NCI-H1092 treated with DMSO at 0.1 percent for 48 hours (cell line): ENCODE measurements at regions not wholly inside any gene's neighbourhood (a gene's known extent, or its start where the extent isn't known, plus 50 kb on each side); places are given as distances from the start of the nearest gene placed in this dataset.

Experiments
- DNase-seq: peaks from one replicate; lab custom pipeline; 2025; lab: John Stamatoyannopoulos, UW

- no peak for DNase-seq
Measured at GRCh38 chr7:106419455-106420182, 134.8 kb upstream of the NAMPT start.

GRCh38 chr7:106418526-106418925 is 133.7 kb upstream of the NAMPT start:
- no peak for DNase-seq

DNA sequence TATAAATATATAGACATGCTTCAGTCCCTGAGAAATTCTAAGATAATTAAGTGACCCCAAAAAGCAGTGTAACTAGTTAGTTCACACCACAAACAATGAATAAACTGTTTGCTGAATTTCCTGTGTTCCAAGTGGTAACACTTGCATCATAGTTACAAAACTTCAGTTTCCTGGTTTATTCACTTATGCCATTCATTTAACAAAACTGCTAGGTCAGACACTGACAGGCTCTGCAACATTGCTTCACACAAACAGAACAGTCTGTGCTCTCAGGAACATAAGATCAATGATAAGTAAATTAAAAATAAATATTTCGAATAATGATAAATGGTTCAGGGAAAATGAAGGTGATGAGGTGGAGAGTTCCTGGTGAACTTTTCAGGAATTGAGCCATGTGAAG is 133.3 kb upstream of the NAMPT start:
- no peak for DNase-seq

GRCh38 chr7:106417273-106417902 is 132.6 kb upstream of the NAMPT start:
- no peak for DNase-seq

- no peak for DNase-seq
Measured at GRCh38 chr7:106416430-106416829, 131.6 kb upstream of the NAMPT start.

GRCh38 chr7:106415433-106415832 is 130.7 kb upstream of the NAMPT start:
- no peak for DNase-seq

DNA sequence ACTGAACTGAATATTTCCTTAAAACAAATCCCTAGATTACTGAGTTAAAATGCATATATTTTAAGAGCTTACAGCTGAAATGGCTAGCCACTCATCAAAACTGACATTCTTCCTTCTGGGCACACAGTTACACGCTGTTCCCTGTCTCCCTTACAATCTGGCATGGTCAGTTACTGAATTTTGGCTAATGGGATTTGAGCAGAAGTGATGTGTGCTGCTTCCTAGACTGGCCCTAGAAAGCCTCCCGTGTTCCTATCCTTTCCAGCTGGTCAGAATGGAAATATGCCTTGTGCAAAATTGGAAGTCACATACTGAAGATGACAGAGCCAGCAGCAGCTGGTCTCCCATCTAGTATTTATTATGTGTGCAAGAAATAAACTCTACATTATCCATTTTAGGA is 128.7 kb upstream of the NAMPT start:
- no peak for DNase-seq

- DNase-seq: no peak
Measured at GRCh38 chr7:106405697-106406141, 120.9 kb upstream of the NAMPT start.

- DNase-seq: no peak
Measured at GRCh38 chr7:106402898-106403297, 118.1 kb upstream of the NAMPT start.

GRCh38 chr7:106400923-106401322 is 116.1 kb upstream of the NAMPT start:
- DNase-seq: no peak

GRCh38 chr7:106398786-106399185 is 114.0 kb upstream of the NAMPT start:
- DNase-seq: no peak

GRCh38 chr7:106397994-106398393 is 113.2 kb upstream of the NAMPT start:
- no peak for DNase-seq

GRCh38 chr7:106394526-106394925 is 109.7 kb upstream of the NAMPT start:
- no peak for DNase-seq

GRCh38 chr7:106393564-106394251 is 108.9 kb upstream of the NAMPT start:
- no peak for DNase-seq

- DNase-seq: no peak
Measured at GRCh38 chr7:106392590-106392989, 107.8 kb upstream of the NAMPT start.

DNA sequence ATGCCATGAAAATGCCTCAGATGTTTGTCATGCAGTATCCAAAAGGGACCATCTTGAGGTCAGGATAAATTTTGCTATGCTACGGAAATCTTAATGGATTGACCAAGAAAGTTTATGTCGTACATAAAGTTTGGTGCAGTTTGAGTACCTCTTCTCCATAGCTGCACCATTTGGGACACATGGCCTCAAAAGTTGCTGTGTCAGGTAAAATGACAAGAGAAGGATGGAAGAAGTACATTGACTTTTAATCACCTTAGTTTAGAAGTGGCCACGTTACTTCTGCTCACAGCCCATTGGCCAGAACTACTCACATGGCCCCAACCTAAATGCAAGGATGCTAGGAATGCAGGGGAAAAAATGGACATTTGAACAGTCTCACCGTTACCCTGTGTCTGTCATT is 107.4 kb upstream of the NAMPT start:
- DNase-seq: no peak

GRCh38 chr7:106386958-106387357 is 102.2 kb upstream of the NAMPT start:
- DNase-seq: no peak

GRCh38 chr7:106384373-106384772 is 99.6 kb upstream of the NAMPT start:
- no peak for DNase-seq

DNA sequence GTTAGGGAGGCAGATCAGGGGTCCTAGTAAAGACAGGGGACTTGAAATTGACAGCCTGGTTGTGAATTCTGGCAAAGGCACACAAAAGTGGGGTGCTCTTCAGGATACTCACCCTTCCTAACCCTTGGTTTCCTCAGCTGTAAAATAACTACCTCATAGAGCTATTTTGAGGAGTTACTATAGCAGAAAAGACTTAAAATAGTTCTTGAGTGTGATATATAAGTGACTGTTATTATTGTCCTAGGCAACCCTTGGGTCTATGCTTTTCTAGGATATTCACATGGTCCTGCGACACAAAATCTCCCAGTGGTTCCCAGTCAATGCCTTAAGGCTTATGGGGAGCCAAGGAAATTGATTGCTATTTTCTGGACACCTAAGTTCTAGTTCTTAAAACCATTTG is 98.1 kb upstream of the NAMPT start:
- no peak for DNase-seq

DNA sequence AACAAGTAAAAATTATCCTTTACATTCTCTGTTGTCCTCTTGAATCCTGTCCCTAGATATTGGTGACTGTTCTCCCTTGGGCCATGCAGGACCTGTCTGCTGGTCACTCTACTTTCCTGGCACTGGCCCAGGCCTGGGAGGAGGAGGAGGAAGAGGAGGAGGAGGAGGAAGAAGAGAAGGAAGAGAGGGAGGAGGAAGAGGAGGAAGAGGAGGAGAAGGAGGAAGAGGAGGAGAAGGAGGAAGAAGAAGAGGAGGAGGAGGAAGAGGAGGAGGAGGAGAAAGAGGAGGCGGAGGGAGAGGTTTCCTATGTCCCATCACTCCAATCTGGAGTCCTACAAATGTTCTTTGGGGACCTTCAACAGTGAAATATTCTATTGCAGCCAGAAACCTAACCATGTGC is 97.3 kb upstream of the NAMPT start:
- no peak for DNase-seq

GRCh38 chr7:106381252-106381651 is 96.5 kb upstream of the NAMPT start:
- DNase-seq: no peak

DNA sequence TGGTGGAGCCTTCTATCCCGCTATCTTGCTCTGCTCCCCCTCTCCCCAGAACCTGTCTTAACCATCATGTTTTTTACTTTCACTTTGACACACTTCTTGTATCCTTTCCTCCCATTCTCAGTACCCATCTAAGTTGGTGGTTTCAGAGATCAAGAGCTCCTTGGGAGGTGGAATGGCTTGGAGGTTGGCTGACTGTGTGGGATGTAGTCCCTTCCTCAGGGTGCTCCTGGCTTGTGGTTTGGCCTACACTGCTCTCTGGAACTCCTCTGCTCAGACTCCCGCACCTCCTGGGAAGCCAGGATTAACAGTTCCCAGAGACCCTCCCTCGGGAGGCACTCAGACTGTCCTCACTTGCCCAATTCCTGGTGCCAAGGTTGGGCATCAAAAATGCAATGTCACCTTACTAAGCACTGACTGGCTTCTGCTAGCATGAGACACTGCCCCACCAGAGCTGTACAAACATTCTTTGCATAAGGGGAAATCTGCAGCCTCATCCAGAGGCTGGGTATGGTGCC is 93.1 kb upstream of the NAMPT start:
- DNase-seq: no peak
